Uterus (tissue), 3 donors: ENCODE measurements at regions not wholly inside any gene's neighbourhood (a gene's known extent, or its start where the extent isn't known, plus 50 kb on each side); places are given as distances from the start of the nearest gene placed in this dataset.

Experiments
- DNase-seq, 2 donors: peaks; one replicate each; pipeline ENCODE4 v3.0.0-alpha.2; 2019 to 2020
- H3K27ac ChIP-seq, 2 donors: fragments of 200-600 bp; sonication (generic); 1 replicate in 1 of 2; 2 replicates in 1 of 2; pipeline ENCODE4 v1.5.1; 2016 to 2018
- H3K27me3 ChIP-seq, 2 donors: fragments of 200-600 bp; sonication (generic); one replicate each; pipeline ENCODE4 v1.5.1; 2018 to 2019; ENCODE audit warnings: control low read depth in 1 of 2
- H3K36me3 ChIP-seq, 2 donors: fragments of 200-600 bp; sonication (generic); one replicate each; pipeline ENCODE4 v1.5.1; 2019; ENCODE audit warnings: control low read depth in 1 of 2
- H3K4me1 ChIP-seq, 2 donors: fragments of 200-600 bp; sonication (generic); one replicate each; pipeline ENCODE4 v1.5.1; 2018 to 2019; ENCODE audit warnings: control low read depth in 1 of 2
- H3K4me3 ChIP-seq, 2 donors: fragments of 200-600 bp; sonication (generic); 1 replicate in 1 of 2; 2 replicates in 1 of 2; pipeline ENCODE4 v1.5.1; 2018 to 2019; ENCODE audit warnings: mild to moderate bottlenecking in 1 of 2
- H3K9me3 ChIP-seq, 2 donors: fragments of 200-600 bp; sonication (generic); one replicate each; pipeline ENCODE4 v1.5.1; 2019; ENCODE audit warnings: control low read depth in 1 of 2
- CTCF ChIP-seq, 4 experiments: fragments of 200-600 bp in 2 of 4; fragments of 450-650 bp in 2 of 4; sonication (generic) in 2 of 4; IDR thresholded peaks; one replicate each; pipeline ENCODE4 v1.5.1; 2016 to 2019; ENCODE audit warnings: antibody characterized with exemption in 4 of 4, mild to moderate bottlenecking in 2 of 4, moderate library complexity in 1 of 4
- POLR2A ChIP-seq, 2 donors: fragments of 450-650 bp; IDR thresholded peaks; one replicate each; pipeline ENCODE4 v1.6.1; 2016; ENCODE audit warnings: antibody characterized with exemption in 2 of 2, mild to moderate bottlenecking in 1 of 2, moderate library complexity in 1 of 2
- intact Hi-C: fragments of 100-400 bp; cut with DNase I; formaldehyde crosslinking; loops from one replicate; pipeline ENCODE4 v1.15.1; 2023; ENCODE audit warnings: low total_unique reads
- donor health status: DM: yes; HTN: yes; CAD: no.

GRCh38 chr11:29032384-29033149 lies 924.4 kb downstream of the METTL15 start:
- no peaks in the 10 kb centered on the region for H3K4me1 ChIP-seq
- no peak for TF ChIP-seq CTCF (IDR thresholded peaks at IDR 0.05)
- no peak for TF ChIP-seq POLR2A (IDR thresholded peaks at IDR 0.05)
- H3K4me3 ChIP-seq, result no peak overlapping the region
- no peaks in the 10 kb centered on the region for H3K27me3 ChIP-seq
- peaks cover 0 to 4% of the 10 kb centered on the region in 2 donors for H3K36me3 ChIP-seq
- H3K27ac ChIP-seq, result no peak overlapping the region
- H3K9me3 ChIP-seq, result no peaks in the 10 kb centered on the region
- DNase-seq, result no peak
- intact Hi-C loops, result no loop called here

- peaks cover 0 to 4% of the 10 kb centered on the region in 2 donors for H3K36me3 ChIP-seq
- TF ChIP-seq CTCF (IDR thresholded peaks at IDR 0.05), result no peak
- no peak for TF ChIP-seq POLR2A (IDR thresholded peaks at IDR 0.05)
- no peak for DNase-seq
- H3K9me3 ChIP-seq, result no peaks in the 10 kb centered on the region
- no peaks in the 10 kb centered on the region for H3K27me3 ChIP-seq
- no peak overlapping the region for H3K4me3 ChIP-seq
- intact Hi-C loops, result no loop called here
- no peak overlapping the region for H3K27ac ChIP-seq
- H3K4me1 ChIP-seq, result no peaks in the 10 kb centered on the region
Measured at GRCh38 chr11:29029452-29029851, 921.3 kb downstream of the METTL15 start.

GRCh38 chr11:29027436-29027835 lies 919.2 kb downstream of the METTL15 start:
- no peak for DNase-seq
- H3K36me3 ChIP-seq, result no peaks in the 10 kb centered on the region
- no peaks in the 10 kb centered on the region for H3K4me1 ChIP-seq
- H3K9me3 ChIP-seq, result no peaks in the 10 kb centered on the region
- no peak overlapping the region for H3K4me3 ChIP-seq
- no peak for TF ChIP-seq CTCF (IDR thresholded peaks at IDR 0.05)
- TF ChIP-seq POLR2A (IDR thresholded peaks at IDR 0.05), result no peak
- H3K27ac ChIP-seq, result no peak overlapping the region
- no peaks in the 10 kb centered on the region for H3K27me3 ChIP-seq
- intact Hi-C loops, result no loop called here

- intact Hi-C loops, result no loop called here
- TF ChIP-seq CTCF (IDR thresholded peaks at IDR 0.05) (no peak), POLR2A (IDR thresholded peaks at IDR 0.05) (no peak)
- no peak for DNase-seq
- H3K9me3 ChIP-seq, result no peaks in the 10 kb centered on the region
- H3K27me3 ChIP-seq, result no peaks in the 10 kb centered on the region
- H3K36me3 ChIP-seq, result no peaks in the 10 kb centered on the region
- no peak overlapping the region for H3K27ac ChIP-seq
- H3K4me3 ChIP-seq, result no peak overlapping the region
- H3K4me1 ChIP-seq, result no peaks in the 10 kb centered on the region
Measured at GRCh38 chr11:29026286-29026685, 918.1 kb downstream of the METTL15 start.

- no peaks in the 10 kb centered on the region for H3K4me1 ChIP-seq
- no peaks in the 10 kb centered on the region for H3K27me3 ChIP-seq
- H3K27ac ChIP-seq, result no peak overlapping the region
- H3K4me3 ChIP-seq, result no peak overlapping the region
- intact Hi-C loops, result no loop called here
- no peaks in the 10 kb centered on the region for H3K9me3 ChIP-seq
- TF ChIP-seq POLR2A (IDR thresholded peaks at IDR 0.05) (no peak), CTCF (IDR thresholded peaks at IDR 0.05) (no peak)
- no peak for DNase-seq
- no peaks in the 10 kb centered on the region for H3K36me3 ChIP-seq
Measured at GRCh38 chr11:29025001-29025400, 916.8 kb downstream of the METTL15 start.
